Activated CD8-positive, alpha-beta memory T cell treated with anti-CD3 and anti-CD28 coated beads, Interleukin-2, amount 50 U/mL, for 4 hours (primary cell): ENCODE measurements at regions not wholly inside any gene's neighbourhood (a gene's known extent, or its start where the extent isn't known, plus 50 kb on each side); places are given as distances from the start of the nearest gene placed in this dataset.
A peak's percentile ranks its signal among the peaks of the same experiment; 100 is the strongest.

Experiments used
- DNase-seq: peaks from one replicate; pipeline ENCODE4 v3.0.0-alpha.2; 2020

DNA sequence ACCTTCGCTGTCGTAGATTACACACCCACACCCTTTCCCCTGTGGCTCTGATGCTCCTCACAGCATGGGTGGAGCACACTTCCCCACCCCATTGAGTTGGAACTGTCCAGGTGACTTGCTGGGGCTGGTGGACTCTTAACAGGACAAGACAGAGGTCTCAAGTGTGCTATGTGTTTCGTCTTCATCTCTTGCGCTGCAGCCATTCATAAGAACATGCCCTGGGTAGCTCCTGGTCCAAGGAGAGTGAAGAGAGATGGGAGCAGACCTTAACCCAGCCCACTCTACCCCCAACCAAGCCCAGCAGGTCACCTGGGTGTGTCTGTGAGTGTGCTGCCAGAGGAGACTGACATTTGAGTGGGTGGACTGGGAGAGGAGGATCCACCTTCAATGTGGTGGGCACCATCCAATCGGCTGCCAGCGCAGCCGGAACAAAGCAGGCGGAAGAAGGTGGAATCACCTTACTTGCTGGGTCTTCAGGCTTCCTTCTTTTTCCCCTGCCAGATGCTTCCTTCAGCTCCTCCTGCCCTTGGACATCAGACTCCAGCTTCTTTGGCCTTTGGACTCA lies 112.4 kb downstream of the HTR5A start:
- DNase-seq = no peak

DNA sequence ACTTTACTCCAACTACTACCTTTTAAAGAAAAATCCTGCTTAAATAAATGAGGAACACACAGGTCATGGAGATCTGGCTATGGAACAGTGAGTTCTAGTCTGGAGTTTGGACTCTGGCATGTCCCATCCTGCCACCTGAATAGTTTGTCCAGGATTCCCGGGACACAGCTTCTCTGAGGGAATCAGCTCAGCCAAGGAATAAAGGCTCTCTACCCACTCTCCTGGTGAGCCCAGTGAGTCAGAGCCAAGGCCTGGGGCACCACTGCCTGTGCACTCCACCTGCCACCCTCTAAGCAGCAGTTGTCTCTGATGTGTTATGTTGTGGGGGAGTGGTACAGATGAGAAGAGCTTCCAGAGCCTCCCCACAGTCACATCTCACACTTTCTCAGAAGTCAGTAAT lies 113.5 kb downstream of the HTR5A start:
- no peak for DNase-seq

DNA sequence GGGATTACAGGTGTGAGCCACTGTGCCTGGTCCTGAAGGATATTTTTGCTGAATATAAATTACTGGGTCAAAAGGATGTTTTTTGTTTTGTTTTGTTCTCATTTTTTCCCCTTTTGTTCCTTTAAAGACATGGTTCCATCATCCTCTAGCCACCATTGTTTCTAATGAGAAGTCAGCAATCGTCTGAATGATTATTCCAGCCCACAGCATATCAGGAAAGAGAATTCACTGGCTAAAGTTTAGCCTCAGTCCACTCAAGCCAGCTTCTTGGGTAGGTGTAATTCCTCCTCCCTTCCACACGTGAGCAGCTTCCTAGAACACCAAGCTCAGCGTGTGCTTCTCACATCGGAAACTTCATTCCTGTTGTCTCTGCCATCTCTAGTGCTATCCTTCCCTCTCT lies 112.8 kb upstream of the INSIG1 start:
- no peak for DNase-seq

DNA sequence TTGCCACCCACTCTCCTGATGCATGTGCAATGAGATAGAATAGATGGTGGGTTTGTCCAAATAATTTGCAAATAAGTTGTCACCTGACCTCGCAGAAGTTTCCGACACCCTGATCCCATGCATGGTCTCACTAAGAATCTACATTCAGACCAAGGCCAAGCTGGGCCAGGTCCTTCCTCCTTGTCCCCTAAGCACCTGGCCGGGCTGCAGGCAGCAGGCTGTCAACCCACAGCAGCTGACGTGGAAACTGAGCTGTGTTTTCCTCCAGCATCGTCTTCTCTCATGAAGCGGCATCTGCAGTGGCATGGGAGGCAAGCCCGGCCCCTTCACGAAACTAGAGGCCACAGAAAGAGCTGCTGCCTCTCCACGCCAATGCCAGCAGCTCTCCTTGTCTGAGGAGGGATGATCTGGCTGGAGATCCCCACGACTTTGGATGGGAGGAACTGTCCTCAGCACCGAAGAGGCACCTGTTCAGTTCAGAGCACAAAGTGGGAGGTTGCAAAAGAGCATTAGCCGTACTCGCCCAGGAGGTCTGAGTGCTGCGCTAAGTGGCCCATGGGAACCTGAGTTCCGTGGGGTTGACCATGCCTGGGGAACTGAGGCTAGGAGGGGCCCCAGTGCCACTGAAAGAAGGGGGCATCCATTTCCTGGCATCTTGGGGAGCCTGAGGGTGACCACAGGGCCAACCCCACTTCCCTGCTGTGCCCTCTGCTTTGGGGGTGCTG lies 110.5 kb upstream of the INSIG1 start:
- DNase-seq = no peak

DNA sequence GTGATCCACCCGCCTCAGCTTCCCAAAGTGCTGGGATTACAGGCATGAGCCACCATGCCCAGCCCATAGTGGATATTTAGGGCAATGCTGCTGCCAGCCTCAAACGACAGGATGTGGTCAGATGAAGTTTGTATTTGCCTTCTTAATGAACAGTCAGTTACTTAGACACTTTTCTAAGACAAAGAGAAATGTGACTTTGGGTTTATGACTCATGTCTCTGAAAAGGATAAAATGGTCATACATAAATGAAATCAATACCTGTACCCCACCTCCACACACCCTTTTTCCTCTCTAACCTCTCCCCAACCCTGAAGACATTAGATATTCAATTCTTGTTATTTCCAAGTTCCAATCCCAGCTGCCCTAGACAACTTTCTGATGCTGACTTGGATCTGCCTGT lies 109.3 kb upstream of the INSIG1 start:
- no peak for DNase-seq

DNA sequence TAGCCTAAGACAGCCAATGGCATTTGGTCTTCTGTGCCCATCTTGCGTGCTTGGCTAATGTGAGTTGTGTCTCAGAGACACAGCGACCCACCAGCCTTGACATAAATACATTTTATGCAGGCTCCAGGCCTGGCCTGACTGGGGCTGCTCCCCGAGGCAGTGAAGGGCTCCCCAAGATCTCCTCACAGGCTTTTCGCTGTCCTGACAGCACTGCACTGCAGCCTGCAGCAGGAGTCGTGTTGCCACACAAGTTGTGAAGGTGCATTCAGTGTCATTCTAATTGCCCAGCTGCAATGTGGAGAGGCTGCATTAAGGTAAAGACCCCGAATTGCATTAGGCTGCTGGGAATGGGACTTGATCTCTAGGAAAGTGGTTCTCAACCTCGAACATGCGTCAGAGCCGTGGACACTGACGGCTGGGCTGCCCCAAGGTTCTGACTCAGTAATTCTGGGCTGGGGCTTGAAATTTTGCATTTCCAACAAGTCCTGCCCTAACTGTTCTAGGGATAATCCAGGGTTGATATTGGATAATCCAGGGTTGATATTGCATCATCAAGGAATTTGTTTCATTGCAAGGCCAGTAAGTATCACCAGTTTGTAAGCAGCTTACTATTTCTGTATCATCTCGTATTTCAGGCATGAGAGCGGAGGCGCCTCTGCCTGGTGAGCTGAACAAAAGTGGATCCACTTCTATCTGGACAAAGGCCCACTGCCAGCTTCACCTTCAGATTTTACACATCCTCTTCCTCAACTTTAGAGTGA lies 108.7 kb upstream of the INSIG1 start:
- DNase-seq = no peak

- DNase-seq = no peak
These were observed 108.1 kb upstream of the INSIG1 start for GRCh38 chr7:155189590-155189989.

DNA sequence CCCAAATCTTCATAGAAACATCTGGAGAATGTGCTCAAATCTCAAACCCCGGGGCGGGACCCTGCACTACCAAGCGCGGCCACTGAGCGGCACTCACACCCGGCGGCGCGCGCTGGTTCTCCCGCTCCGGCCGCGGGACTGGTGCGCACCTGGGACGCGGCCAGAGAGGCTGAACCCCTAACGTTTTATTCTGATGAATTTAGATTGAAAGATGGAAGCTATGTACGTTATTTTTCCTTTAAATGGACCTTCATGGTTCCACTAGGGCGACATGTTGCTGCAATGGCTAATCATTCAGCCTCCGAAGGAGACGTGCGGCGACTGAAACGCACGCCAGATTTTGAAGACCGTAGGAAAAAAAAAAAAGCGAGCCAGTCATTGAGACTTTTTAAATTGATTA lies 107.0 kb upstream of the INSIG1 start:
- peak; percentile 69 for DNase-seq

- DNase-seq = no peak
These were observed 106.5 kb upstream of the INSIG1 start for GRCh38 chr7:155191137-155191536.

DNA sequence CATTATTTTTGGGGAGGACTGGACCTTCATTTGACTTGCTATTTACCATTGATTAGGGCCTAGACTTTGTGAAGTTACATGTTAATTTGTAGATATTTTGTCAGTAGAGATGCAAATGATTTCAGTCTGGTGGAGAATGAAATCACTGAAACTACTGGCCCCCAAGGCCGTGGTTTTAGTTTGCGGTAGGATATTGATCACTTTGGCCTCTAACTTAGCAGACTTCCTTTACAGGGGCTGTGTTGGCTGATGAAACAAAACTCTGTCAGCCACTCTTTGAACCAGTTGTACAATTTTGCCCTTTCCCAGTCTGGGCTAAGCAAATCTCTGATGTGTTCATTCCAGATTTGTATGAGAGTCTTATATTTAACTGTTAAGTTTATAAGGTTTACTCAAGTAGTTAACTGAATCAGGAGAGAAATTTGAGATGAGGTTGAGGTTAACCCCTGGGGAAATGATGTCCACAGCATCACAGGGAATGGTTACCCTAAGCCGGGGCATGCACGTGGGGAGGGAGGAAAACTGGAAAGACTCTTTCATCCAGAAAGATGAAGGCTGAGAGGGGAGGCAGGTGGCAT lies 105.7 kb upstream of the INSIG1 start:
- DNase-seq = no peak

DNA sequence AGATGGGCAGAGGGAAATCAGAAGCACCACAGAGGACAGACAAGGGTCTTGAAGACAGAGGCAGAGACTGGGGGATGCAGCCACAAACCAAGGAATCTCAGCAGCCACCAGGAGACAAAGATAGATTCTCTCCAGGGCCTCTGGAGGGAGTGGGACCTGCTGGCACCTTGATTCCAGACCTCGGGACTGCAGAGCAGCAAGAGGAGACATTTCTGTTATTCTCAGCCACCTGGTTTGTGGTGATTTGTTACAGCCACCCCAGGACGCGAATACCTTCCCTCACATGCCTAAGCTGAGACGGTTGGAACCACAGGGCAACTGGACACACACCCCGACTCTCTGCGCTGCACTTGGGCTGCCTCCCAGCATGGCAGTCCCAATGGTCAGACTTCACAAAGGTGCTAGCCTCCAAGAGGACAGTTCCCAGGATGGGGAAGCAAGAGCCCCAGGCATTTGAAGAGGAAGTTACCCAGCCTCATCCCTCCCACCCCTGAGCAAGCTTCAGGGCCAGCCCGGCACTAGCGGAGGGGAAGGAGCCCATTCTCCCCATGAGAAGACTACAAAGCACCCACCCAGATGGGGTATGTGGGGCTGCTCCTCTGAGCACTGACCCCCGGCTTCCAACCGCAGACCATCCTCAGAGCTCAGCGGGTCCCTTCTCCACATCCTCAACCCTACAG lies 104.6 kb upstream of the INSIG1 start:
- DNase-seq = no peak

DNA sequence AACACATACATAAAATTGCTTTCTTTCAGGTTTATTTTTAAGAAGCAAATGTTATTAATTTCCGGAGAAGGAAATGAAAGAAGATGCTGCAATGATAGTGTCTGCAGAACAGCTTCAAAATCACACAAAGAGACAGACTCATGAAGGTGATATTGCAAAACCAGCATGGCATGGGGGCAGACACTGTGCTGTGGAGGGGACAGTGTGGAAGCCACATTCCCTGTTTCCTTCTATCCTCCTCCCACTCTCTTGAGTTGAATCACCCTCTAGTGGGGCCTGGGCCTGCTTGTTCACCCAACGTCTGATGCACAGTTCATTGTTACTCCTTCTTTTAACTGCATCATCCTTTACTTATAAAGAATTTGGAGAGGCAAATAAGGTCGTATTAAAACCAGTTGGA lies 104.0 kb upstream of the INSIG1 start:
- no peak for DNase-seq

DNA sequence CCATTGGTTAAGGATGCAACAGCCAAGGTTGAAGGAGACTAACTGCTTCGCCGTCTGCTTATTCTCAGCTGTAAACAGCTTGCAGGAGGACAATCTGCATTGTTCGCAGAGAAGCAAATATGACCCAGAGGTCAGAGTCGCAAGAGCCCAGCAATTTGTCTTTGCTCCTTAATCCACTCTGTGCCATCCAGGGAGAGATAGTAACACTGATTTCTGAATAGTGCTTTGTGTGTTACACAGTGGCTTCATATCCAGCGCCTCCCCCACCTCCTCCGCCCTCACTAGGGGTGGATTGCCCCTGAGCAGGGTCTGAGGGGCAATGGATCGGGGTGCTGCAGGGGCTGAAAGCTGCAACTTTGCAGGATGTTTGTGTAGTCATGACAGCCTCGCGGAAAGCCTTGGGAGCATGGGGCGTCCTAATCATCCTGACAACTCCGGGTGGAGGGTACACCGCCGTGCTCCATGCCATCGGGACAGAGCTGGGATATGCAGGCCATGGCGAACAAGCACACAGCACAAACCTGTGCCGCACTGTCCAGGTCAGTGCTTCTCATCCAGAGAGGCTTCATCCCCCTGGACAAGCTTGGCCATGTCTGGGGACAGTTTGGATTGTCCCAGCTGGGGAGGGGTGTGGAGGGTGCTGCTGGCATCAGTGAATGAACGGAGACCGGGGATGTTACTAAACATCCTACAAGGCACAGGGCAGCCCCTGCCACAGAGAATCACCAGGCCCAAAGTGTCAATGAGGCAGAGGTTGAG lies 103.1 kb upstream of the INSIG1 start:
- DNase-seq = no peak

DNA sequence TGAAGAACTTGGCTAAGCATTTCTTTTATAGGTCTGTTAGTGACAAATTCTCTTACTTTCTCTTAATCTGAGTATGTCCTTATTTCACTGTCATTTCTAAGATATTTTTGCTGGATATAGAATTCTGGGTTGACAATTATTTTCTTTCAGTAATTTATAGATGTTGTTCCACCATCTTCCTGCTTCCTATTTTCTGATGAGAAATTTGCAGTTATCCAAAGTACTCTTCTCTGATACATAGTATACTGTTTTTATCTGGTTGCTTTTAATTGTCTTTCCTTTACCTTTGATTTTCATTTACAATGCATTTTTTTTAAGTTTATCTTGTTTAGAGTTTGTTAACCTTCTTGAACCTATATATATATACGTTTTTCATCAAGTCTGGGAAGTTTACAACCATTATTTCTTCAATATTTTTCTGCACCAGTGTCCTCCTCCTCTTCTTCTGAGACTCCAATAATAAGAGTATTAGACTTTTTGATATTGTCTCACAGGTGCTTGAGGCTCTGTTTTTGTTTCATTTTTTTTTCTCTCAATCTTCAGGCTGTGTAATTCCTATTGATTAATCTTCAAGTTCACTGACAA lies 101.6 kb upstream of the INSIG1 start:
- DNase-seq = no peak

- DNase-seq = no peak
These were observed 99.3 kb upstream of the INSIG1 start for GRCh38 chr7:155198196-155198892.

GRCh38 chr7:155198901-155199845 lies 98.5 kb upstream of the INSIG1 start:
- no peak for DNase-seq

GRCh38 chr7:155201325-155202087 lies 96.2 kb upstream of the INSIG1 start:
- DNase-seq = no peak

DNA sequence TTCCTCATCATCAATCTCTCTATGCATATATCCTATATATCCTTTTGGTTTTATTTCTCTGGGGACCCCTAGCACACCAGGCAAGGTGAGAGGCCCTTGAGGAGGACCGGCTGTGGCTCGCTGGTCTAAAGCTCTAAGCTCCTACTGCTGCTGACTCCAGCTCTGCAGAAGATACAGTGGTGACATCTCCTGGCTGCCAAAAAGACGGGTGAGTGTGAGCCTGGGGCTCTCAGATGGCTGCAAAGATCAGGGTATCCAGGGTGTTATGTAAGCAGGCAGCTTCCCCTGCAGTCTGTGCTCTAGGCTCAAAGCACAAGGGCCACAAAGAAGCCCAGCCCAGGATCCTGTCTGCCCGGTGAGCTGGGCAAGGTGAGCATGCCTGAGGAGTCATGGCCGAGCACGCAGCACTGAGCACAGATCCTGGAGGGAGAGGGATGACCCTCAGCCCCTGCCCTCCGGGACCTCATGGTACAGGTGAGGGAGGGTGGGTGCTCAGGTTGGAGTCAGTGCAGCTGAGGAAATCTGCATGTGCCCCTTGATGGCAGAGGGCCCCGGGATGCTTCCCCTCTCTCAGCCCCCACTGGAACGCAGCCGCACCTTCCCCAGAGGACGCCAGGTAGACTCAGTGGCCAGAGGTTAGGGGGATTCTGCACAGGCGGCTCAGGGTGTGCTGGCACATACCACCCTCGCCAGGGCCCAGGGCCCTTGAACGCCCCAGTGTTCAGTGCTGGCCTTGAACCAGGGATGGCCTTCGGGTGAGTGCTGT lies 95.4 kb upstream of the INSIG1 start:
- DNase-seq = no peak
